ENCODE measurements at regions not wholly inside any gene's neighbourhood (a gene's known extent, or its start where the extent isn't known, plus 50 kb on each side); places are given as distances from the start of the nearest gene placed in this dataset.

GRCh38 chr2:221786297-221786926, 214.3 kb upstream of the EPHA4 start:
- H3K9me3 Mint-ChIP-seq = peaks cover 5% of the 10 kb centered on the region
- ATAC-seq (replicated peaks; ENCODE audit: extremely low read depth, poor library complexity, severe bottlenecking) = no peak
- H3K36me3 Mint-ChIP-seq (ENCODE audit: insufficient read depth) = peaks cover 1% of the 10 kb centered on the region
- H3K27ac Mint-ChIP-seq (ENCODE audit: low read depth) = no peak overlapping the region
- H3K4me3 Mint-ChIP-seq = no peak overlapping the region
- no peaks in the 10 kb centered on the region for H3K4me1 Mint-ChIP-seq
- DNase-seq (ENCODE audit: low spot score in 2 of 2) = no peak
- H3K27me3 Mint-ChIP-seq = no peaks in the 10 kb centered on the region

- Mint-ChIP-seq H3K27me3 (no peaks in the 10 kb centered on the region), H3K4me3 (no peak overlapping the region), H3K36me3 (ENCODE audit: insufficient read depth) (peaks cover 1% of the 10 kb centered on the region), H3K9me3 (peaks cover 5% of the 10 kb centered on the region), H3K4me1 (no peaks in the 10 kb centered on the region), H3K27ac (ENCODE audit: low read depth) (no peak overlapping the region)
- ATAC-seq (replicated peaks; ENCODE audit: extremely low read depth, poor library complexity, severe bottlenecking) = no peak
- no peak for DNase-seq (ENCODE audit: low spot score in 2 of 2)
These were observed 208.2 kb upstream of the EPHA4 start for GRCh38 chr2:221780281-221780688.

GRCh38 chr2:221779614-221780067, 207.5 kb upstream of the EPHA4 start:
- Mint-ChIP-seq H3K4me3 (no peak overlapping the region), H3K27me3 (no peaks in the 10 kb centered on the region), H3K27ac (ENCODE audit: low read depth) (no peak overlapping the region), H3K36me3 (ENCODE audit: insufficient read depth) (peaks cover 1% of the 10 kb centered on the region), H3K4me1 (no peaks in the 10 kb centered on the region), H3K9me3 (peaks cover 5% of the 10 kb centered on the region)
- no peak for ATAC-seq (replicated peaks; ENCODE audit: extremely low read depth, poor library complexity, severe bottlenecking)
- no peak for DNase-seq (ENCODE audit: low spot score in 2 of 2)

GRCh38 chr2:221778025-221778424, 205.9 kb upstream of the EPHA4 start:
- no peak for DNase-seq (ENCODE audit: low spot score in 2 of 2)
- no peak for ATAC-seq (replicated peaks; ENCODE audit: extremely low read depth, poor library complexity, severe bottlenecking)
- Mint-ChIP-seq H3K4me3 (no peak overlapping the region), H3K9me3 (no peaks in the 10 kb centered on the region), H3K36me3 (ENCODE audit: insufficient read depth) (no peaks in the 10 kb centered on the region), H3K27ac (ENCODE audit: low read depth) (no peak overlapping the region), H3K4me1 (no peaks in the 10 kb centered on the region), H3K27me3 (no peaks in the 10 kb centered on the region)

- no peak overlapping the region for H3K4me3 Mint-ChIP-seq
- no peaks in the 10 kb centered on the region for H3K4me1 Mint-ChIP-seq
- peaks cover 5% of the 10 kb centered on the region for H3K9me3 Mint-ChIP-seq
- no peak for DNase-seq (ENCODE audit: low spot score in 2 of 2)
- H3K27ac Mint-ChIP-seq (ENCODE audit: low read depth) = no peak overlapping the region
- no peaks in the 10 kb centered on the region for H3K36me3 Mint-ChIP-seq (ENCODE audit: insufficient read depth)
- H3K27me3 Mint-ChIP-seq = no peaks in the 10 kb centered on the region
- no peak for ATAC-seq (replicated peaks; ENCODE audit: extremely low read depth, poor library complexity, severe bottlenecking)
These were observed 205.0 kb upstream of the EPHA4 start for GRCh38 chr2:221777119-221777518.

GRCh38 chr2:221775096-221775495, 203.0 kb upstream of the EPHA4 start:
- Mint-ChIP-seq H3K4me1 (no peaks in the 10 kb centered on the region), H3K9me3 (peaks cover 5% of the 10 kb centered on the region), H3K27ac (ENCODE audit: low read depth) (no peak overlapping the region), H3K27me3 (no peaks in the 10 kb centered on the region), H3K4me3 (no peak overlapping the region), H3K36me3 (ENCODE audit: insufficient read depth) (no peaks in the 10 kb centered on the region)
- ATAC-seq (replicated peaks; ENCODE audit: extremely low read depth, poor library complexity, severe bottlenecking) = no peak
- DNase-seq (ENCODE audit: low spot score in 2 of 2) = no peak

GRCh38 chr2:221774136-221774535, 202.0 kb upstream of the EPHA4 start:
- H3K4me1 Mint-ChIP-seq = no peaks in the 10 kb centered on the region
- H3K36me3 Mint-ChIP-seq (ENCODE audit: insufficient read depth) = no peaks in the 10 kb centered on the region
- no peak overlapping the region for H3K4me3 Mint-ChIP-seq
- DNase-seq (ENCODE audit: low spot score in 2 of 2) = no peak
- ATAC-seq (replicated peaks; ENCODE audit: extremely low read depth, poor library complexity, severe bottlenecking) = no peak
- H3K9me3 Mint-ChIP-seq = peaks cover 5% of the 10 kb centered on the region
- no peak overlapping the region for H3K27ac Mint-ChIP-seq (ENCODE audit: low read depth)
- H3K27me3 Mint-ChIP-seq = no peaks in the 10 kb centered on the region

GRCh38 chr2:221771297-221771696, 199.2 kb upstream of the EPHA4 start:
- DNase-seq (ENCODE audit: low spot score in 2 of 2) = no peak
- H3K27ac Mint-ChIP-seq (ENCODE audit: low read depth) = no peak overlapping the region

GRCh38 chr2:221767106-221768012, 195.3 kb upstream of the EPHA4 start:
- no peak for DNase-seq (ENCODE audit: low spot score in 2 of 2)
- no peaks in the 10 kb centered on the region for H3K36me3 Mint-ChIP-seq (ENCODE audit: insufficient read depth)
- no peak overlapping the region for H3K4me3 Mint-ChIP-seq
- H3K27me3 Mint-ChIP-seq = no peaks in the 10 kb centered on the region
- ATAC-seq (replicated peaks; ENCODE audit: extremely low read depth, poor library complexity, severe bottlenecking) = no peak
- no peaks in the 10 kb centered on the region for H3K4me1 Mint-ChIP-seq
- H3K9me3 Mint-ChIP-seq = peaks cover under 1% of the 10 kb centered on the region
- H3K27ac Mint-ChIP-seq (ENCODE audit: low read depth) = no peak overlapping the region

More at GRCh38 chr2:221771297-221771696, 199.2 kb upstream of the EPHA4 start:
- Mint-ChIP-seq H3K4me3 (no peak overlapping the region), H3K27me3 (no peaks in the 10 kb centered on the region), H3K36me3 (ENCODE audit: insufficient read depth) (no peaks in the 10 kb centered on the region), H3K9me3 (peaks cover 5% of the 10 kb centered on the region), H3K4me1 (no peaks in the 10 kb centered on the region)
- no peak for ATAC-seq (replicated peaks; ENCODE audit: extremely low read depth, poor library complexity, severe bottlenecking)

- DNase-seq (ENCODE audit: low spot score in 2 of 2) = no peak
- H3K4me3 Mint-ChIP-seq = no peak overlapping the region
- H3K4me1 Mint-ChIP-seq = no peaks in the 10 kb centered on the region
- ATAC-seq (replicated peaks; ENCODE audit: extremely low read depth, poor library complexity, severe bottlenecking) = no peak
- no peak overlapping the region for H3K27ac Mint-ChIP-seq (ENCODE audit: low read depth)
- H3K9me3 Mint-ChIP-seq = peaks cover 5% of the 10 kb centered on the region
- no peaks in the 10 kb centered on the region for H3K36me3 Mint-ChIP-seq (ENCODE audit: insufficient read depth)
- H3K27me3 Mint-ChIP-seq = no peaks in the 10 kb centered on the region
These were observed 190.4 kb upstream of the EPHA4 start for GRCh38 chr2:221762496-221762895.

- H3K9me3 Mint-ChIP-seq = peaks cover 5% of the 10 kb centered on the region
These were observed 189.2 kb upstream of the EPHA4 start for GRCh38 chr2:221761260-221761659.

GRCh38 chr2:221758076-221758475, 186.0 kb upstream of the EPHA4 start:
- Mint-ChIP-seq H3K27me3 (no peaks in the 10 kb centered on the region), H3K4me3 (no peak overlapping the region), H3K4me1 (no peaks in the 10 kb centered on the region), H3K36me3 (ENCODE audit: insufficient read depth) (no peaks in the 10 kb centered on the region), H3K9me3 (peaks cover 5% of the 10 kb centered on the region), H3K27ac (ENCODE audit: low read depth) (no peak overlapping the region)
- DNase-seq (ENCODE audit: low spot score in 2 of 2) (no peak), ATAC-seq (replicated peaks; ENCODE audit: extremely low read depth, poor library complexity, severe bottlenecking) (no peak)

More at GRCh38 chr2:221761260-221761659, 189.2 kb upstream of the EPHA4 start:
- Mint-ChIP-seq H3K4me3 (no peak overlapping the region), H3K27ac (ENCODE audit: low read depth) (no peak overlapping the region), H3K27me3 (no peaks in the 10 kb centered on the region), H3K4me1 (no peaks in the 10 kb centered on the region), H3K36me3 (ENCODE audit: insufficient read depth) (no peaks in the 10 kb centered on the region)
- no peak for DNase-seq (ENCODE audit: low spot score in 2 of 2)
- ATAC-seq (replicated peaks; ENCODE audit: extremely low read depth, poor library complexity, severe bottlenecking) = no peak

- no peaks in the 10 kb centered on the region for H3K36me3 Mint-ChIP-seq (ENCODE audit: insufficient read depth)
- no peaks in the 10 kb centered on the region for H3K9me3 Mint-ChIP-seq
- no peak for DNase-seq (ENCODE audit: low spot score in 2 of 2)
- no peaks in the 10 kb centered on the region for H3K27me3 Mint-ChIP-seq
- no peak overlapping the region for H3K27ac Mint-ChIP-seq (ENCODE audit: low read depth)
- no peak overlapping the region for H3K4me3 Mint-ChIP-seq
- no peak for ATAC-seq (replicated peaks; ENCODE audit: extremely low read depth, poor library complexity, severe bottlenecking)
- H3K4me1 Mint-ChIP-seq = no peaks in the 10 kb centered on the region
These were observed 181.3 kb upstream of the EPHA4 start for GRCh38 chr2:221753401-221753800.

Data from central memory CD8-positive, alpha-beta T cell (primary cell).